Right renal pelvis (tissue), 4 donors: ENCODE measurements at regions not wholly inside any gene's neighbourhood (a gene's known extent, or its start where the extent isn't known, plus 50 kb on each side); places are given as distances from the start of the nearest gene placed in this dataset.

Experiments
- DNase-seq, 4 donors: peaks; one replicate each; pipeline ENCODE4 v3.0.0-alpha.2; 2013; ENCODE audit warnings: low read depth in 4 of 4, low spot score in 3 of 4, missing footprints in 1 of 4

DNA sequence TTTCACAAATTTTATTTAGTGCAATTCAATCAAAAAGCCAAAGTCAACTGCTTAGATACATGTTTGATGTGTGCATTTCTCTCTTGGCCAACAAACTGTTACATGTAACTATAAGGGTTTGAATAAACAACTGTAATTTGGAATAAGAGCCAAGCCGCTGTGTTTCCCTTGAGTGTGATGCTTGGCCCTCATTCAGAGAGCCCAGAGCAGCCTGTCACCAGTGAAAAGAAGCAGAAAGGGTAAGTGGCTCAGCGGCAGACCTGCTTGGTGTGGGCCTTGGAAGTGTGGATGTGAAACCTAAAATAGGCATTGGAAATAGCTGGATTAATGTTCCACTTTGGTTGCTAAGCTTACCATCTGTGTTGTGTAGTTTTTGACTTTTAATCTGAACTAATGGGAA is 924.6 kb downstream of the OLFM4 start:
- DNase-seq = no peak
